Mesothelial cell of epicardium (in vitro differentiated cells): ENCODE measurements at regions not wholly inside any gene's neighbourhood (a gene's known extent, or its start where the extent isn't known, plus 50 kb on each side); places are given as distances from the start of the nearest gene placed in this dataset.

ENCODE experiments used
- DNase-seq, 2 experiments: peaks; one replicate each; pipeline ENCODE4 v3.0.0; 2021; ENCODE audit warnings: low spot score in 2 of 2; ENCODE audit not compliant: unreplicated experiment in 2 of 2
- H3K27ac Mint-ChIP-seq: 2 replicates; pipeline ENCODE4 v1.8.0; 2021; ENCODE audit warnings: mixed read lengths
- H3K27me3 Mint-ChIP-seq: 2 replicates; pipeline ENCODE4 v1.8.0; 2021; ENCODE audit warnings: low read depth, mixed read lengths
- H3K36me3 Mint-ChIP-seq: 2 replicates; pipeline ENCODE4 v1.8.0; 2021; ENCODE audit warnings: mixed read lengths
- H3K4me1 Mint-ChIP-seq: 2 replicates; pipeline ENCODE4 v1.8.0; 2021; ENCODE audit warnings: mixed read lengths
- H3K4me3 Mint-ChIP-seq: 2 replicates; pipeline ENCODE4 v1.8.0; 2021; ENCODE audit warnings: mild to moderate bottlenecking, moderate library complexity, mixed read lengths
- H3K9me3 Mint-ChIP-seq: 2 replicates; pipeline ENCODE4 v1.8.0; 2021; ENCODE audit warnings: mixed read lengths
- TF ChIP-seq, protein P1 (sequence below): fragments of 200-600 bp; sonication (generic); IDR thresholded peaks from one replicate; pipeline ENCODE4 v1.5.0; 2021; ENCODE audit warnings: antibody characterized with exemption; ENCODE audit not compliant: unreplicated experiment

- no peaks in the 10 kb centered on the region for H3K27me3 Mint-ChIP-seq
- no peak overlapping the region for H3K27ac Mint-ChIP-seq
- no peaks in the 10 kb centered on the region for H3K36me3 Mint-ChIP-seq
- TF ChIP-seq, protein P1, sequence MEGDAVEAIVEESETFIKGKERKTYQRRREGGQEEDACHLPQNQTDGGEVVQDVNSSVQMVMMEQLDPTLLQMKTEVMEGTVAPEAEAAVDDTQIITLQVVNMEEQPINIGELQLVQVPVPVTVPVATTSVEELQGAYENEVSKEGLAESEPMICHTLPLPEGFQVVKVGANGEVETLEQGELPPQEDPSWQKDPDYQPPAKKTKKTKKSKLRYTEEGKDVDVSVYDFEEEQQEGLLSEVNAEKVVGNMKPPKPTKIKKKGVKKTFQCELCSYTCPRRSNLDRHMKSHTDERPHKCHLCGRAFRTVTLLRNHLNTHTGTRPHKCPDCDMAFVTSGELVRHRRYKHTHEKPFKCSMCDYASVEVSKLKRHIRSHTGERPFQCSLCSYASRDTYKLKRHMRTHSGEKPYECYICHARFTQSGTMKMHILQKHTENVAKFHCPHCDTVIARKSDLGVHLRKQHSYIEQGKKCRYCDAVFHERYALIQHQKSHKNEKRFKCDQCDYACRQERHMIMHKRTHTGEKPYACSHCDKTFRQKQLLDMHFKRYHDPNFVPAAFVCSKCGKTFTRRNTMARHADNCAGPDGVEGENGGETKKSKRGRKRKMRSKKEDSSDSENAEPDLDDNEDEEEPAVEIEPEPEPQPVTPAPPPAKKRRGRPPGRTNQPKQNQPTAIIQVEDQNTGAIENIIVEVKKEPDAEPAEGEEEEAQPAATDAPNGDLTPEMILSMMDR = no peak
- DNase-seq = no peak
- H3K9me3 Mint-ChIP-seq = no peaks in the 10 kb centered on the region
- no peak overlapping the region for H3K4me3 Mint-ChIP-seq
- no peaks in the 10 kb centered on the region for H3K4me1 Mint-ChIP-seq
These were observed 473.0 kb downstream of the BMP2 start for GRCh38 chr20:7240490-7240889.

- H3K9me3 Mint-ChIP-seq = no peaks in the 10 kb centered on the region
- H3K4me1 Mint-ChIP-seq = no peaks in the 10 kb centered on the region
- no peaks in the 10 kb centered on the region for H3K36me3 Mint-ChIP-seq
- TF ChIP-seq, protein P1 = no peak
- H3K27me3 Mint-ChIP-seq = peaks cover 10% of the 10 kb centered on the region
- H3K27ac Mint-ChIP-seq = no peak overlapping the region
- no peak overlapping the region for H3K4me3 Mint-ChIP-seq
- no peak for DNase-seq
These were observed 481.1 kb downstream of the BMP2 start for GRCh38 chr20:7248281-7249201.

- TF ChIP-seq, protein P1 = no peak
- DNase-seq = no peak
- Mint-ChIP-seq H3K36me3 (no peaks in the 10 kb centered on the region), H3K4me3 (no peak overlapping the region), H3K27me3 (peaks cover 10% of the 10 kb centered on the region), H3K4me1 (no peaks in the 10 kb centered on the region), H3K9me3 (no peaks in the 10 kb centered on the region), H3K27ac (no peak overlapping the region)
These were observed 482.9 kb downstream of the BMP2 start for GRCh38 chr20:7250337-7250736.

DNA sequence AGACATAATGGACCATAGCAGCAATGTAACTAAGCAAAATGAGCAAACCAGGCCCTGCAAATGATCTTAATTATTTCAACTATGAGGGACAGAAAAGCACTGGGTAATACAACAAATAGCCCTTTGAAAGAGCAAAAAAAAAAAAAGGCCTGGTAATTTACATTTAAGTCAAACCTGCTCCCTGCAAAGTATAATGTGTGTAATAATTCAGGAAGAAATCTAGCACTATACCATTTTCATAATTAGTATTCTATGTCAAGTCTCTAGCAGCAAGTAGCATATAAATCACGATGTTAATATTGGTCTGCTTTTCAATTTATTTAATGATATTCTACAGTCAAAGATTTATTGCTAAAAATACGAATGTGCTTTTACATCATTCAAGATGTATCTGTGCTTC is 489.6 kb downstream of the BMP2 start:
- Mint-ChIP-seq H3K27ac (no peak overlapping the region), H3K4me3 (no peak overlapping the region), H3K27me3 (peaks cover 2% of the 10 kb centered on the region), H3K4me1 (no peaks in the 10 kb centered on the region), H3K36me3 (no peaks in the 10 kb centered on the region), H3K9me3 (peaks cover 4% of the 10 kb centered on the region)
- TF ChIP-seq, protein P1 = no peak
- no peak for DNase-seq

DNA sequence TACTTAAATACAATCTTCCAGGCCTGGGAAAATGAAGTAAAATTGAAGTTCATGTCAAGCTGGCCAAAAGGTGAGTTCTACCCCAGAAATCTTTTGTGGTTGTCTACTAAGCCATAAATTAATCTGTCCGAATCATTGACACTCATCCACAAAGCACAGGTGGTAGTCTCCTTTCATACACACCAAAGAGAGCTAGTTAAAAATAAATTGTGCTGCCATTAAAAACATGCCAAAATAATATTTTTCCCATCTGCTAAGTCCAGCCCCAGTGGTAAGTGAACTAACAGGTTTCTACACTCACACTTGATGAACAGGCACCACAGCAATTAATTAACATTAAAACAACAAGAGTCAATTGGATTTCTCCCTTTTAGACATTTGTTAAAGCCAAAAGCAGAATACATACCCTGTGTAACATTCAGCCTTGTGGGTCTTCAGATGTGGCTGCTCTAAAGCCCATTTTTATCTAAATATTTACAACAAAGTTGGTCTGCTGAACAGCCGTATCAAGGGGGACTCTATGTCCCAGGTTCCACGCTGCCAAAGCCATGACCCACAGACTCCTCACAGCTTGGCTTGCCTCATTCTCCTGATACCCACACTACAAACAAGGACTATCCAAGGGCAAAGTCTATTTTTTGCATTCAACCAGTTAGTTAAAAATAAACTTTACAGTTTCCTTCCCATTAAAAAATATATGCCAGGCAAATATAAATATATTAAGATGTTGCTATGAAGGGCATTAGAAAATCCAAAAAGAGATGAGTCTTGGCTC is 490.4 kb downstream of the BMP2 start:
- Mint-ChIP-seq H3K36me3 (no peaks in the 10 kb centered on the region), H3K4me3 (no peak overlapping the region), H3K4me1 (no peaks in the 10 kb centered on the region), H3K9me3 (peaks cover 4% of the 10 kb centered on the region), H3K27me3 (peaks cover 3% of the 10 kb centered on the region), H3K27ac (no peak overlapping the region)
- TF ChIP-seq, protein P1 = no peak
- DNase-seq = no peak
